ENCODE measurements at regions not wholly inside any gene's neighbourhood (a gene's known extent, or its start where the extent isn't known, plus 50 kb on each side); places are given as distances from the start of the nearest gene placed in this dataset.
A peak's percentile ranks its signal among the peaks of the same experiment; 100 is the strongest.
"Not testable (repeated sequence)": the region's sequence is repeated elsewhere in the genome, so short reads cannot be mapped to it uniquely, and the experiment has no call there.

- H3K4me3 ChIP-seq (ENCODE audit: low read length): no peak overlapping the region
- DNase-seq (no peak), ATAC-seq (no peak)
- no peaks in the 10 kb centered on the region for H3K9me3 ChIP-seq (ENCODE audit: control insufficient read depth, low read length)
- intact Hi-C loops (cut with DNase I): no loop called here
- WGBS: 62% methylated on average over 5 of the region's 5 CpGs
- H3K27ac ChIP-seq (ENCODE audit: low read length): no peak overlapping the region
- H3K27me3 ChIP-seq (ENCODE audit: control insufficient read depth, insufficient read depth): no peaks in the 10 kb centered on the region
- no peaks in the 10 kb centered on the region for H3K4me1 ChIP-seq (ENCODE audit: control insufficient read depth, insufficient read depth, low read length)
Measured at GRCh38 chr1:76725864-76726619, 141.2 kb upstream of the ST6GALNAC5 start.

GRCh38 chr1:76727520-76727919 is 139.8 kb upstream of the ST6GALNAC5 start:
- H3K4me1 ChIP-seq (ENCODE audit: control insufficient read depth, insufficient read depth, low read length): no peaks in the 10 kb centered on the region
- no peaks in the 10 kb centered on the region for H3K9me3 ChIP-seq (ENCODE audit: control insufficient read depth, low read length)
- ATAC-seq (no peak), DNase-seq (peak in 2 of 3 donors; percentile 13 to 25)
- intact Hi-C loops (cut with DNase I): no loop called here
- H3K27me3 ChIP-seq (ENCODE audit: control insufficient read depth, insufficient read depth): no peaks in the 10 kb centered on the region
- no peak overlapping the region for H3K4me3 ChIP-seq (ENCODE audit: low read length)
- H3K27ac ChIP-seq (ENCODE audit: low read length): no peak overlapping the region

DNA sequence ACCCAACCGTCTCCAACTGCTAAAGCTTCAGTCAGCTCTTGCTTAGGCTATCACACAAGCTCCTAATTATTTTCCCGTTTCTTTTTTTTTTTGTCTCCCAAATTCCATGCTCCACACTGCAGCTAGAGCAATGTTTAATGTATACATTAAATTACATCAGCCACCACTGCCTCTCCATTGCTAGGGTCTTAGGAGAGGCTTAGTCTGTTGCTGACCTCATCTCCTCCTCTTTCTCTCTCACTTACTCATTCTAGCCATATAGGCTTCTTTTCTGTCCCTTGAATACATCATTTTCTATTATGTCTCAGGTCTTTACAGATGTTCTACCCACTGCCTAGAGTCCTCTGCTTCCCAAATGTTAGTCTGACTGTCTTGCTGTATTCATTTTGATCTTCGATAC is 138.1 kb upstream of the ST6GALNAC5 start:
- 86% methylated on average over 3 of the region's 3 CpGs for WGBS
- intact Hi-C loops (cut with DNase I): no loop called here
- H3K27ac ChIP-seq (ENCODE audit: low read length): no peak overlapping the region
- no peak for DNase-seq
- H3K4me3 ChIP-seq (ENCODE audit: low read length): no peak overlapping the region
- no peaks in the 10 kb centered on the region for H3K4me1 ChIP-seq (ENCODE audit: control insufficient read depth, insufficient read depth, low read length)
- H3K27me3 ChIP-seq (ENCODE audit: control insufficient read depth, insufficient read depth): no peaks in the 10 kb centered on the region
- no peak for ATAC-seq
- no peaks in the 10 kb centered on the region for H3K9me3 ChIP-seq (ENCODE audit: control insufficient read depth, low read length)

DNA sequence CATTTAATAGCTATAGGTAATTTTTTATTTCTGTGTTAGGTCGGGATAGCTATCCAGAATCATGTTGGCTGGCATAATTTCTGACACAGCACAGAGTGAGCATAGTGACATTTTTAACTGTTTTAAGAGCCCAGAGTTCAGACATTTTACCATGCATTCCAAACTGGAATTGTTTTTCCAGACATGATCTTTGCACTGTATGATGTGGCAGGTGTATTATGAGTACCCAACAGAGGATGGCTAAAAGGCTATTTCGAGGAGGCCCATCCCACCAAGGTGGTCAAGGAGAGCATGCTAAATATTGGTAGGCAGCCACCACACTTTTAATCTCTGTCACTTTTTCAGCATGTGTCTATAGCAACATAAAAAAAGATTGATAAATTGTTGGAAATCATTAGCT is 137.3 kb upstream of the ST6GALNAC5 start:
- Histone ChIP-seq H3K27me3 (ENCODE audit: control insufficient read depth, insufficient read depth) (no peaks in the 10 kb centered on the region), H3K4me3 (ENCODE audit: low read length) (no peak overlapping the region), H3K4me1 (ENCODE audit: control insufficient read depth, insufficient read depth, low read length) (no peaks in the 10 kb centered on the region), H3K9me3 (ENCODE audit: control insufficient read depth, low read length) (no peaks in the 10 kb centered on the region), H3K27ac (ENCODE audit: low read length) (no peak overlapping the region)
- intact Hi-C loops (cut with DNase I): no loop called here
- 76% methylated on average over 2 of the region's 2 CpGs for WGBS
- ATAC-seq (no peak), DNase-seq (no peak)

GRCh38 chr1:76738355-76738754 is 128.9 kb upstream of the ST6GALNAC5 start:
- ATAC-seq; H3K27ac ChIP-seq (ENCODE audit: low read length); H3K4me3 ChIP-seq (ENCODE audit: low read length); H3K9me3 ChIP-seq (ENCODE audit: control insufficient read depth, low read length); H3K27me3 ChIP-seq (ENCODE audit: control insufficient read depth, insufficient read depth); intact Hi-C loops (cut with DNase I); DNase-seq; H3K4me1 ChIP-seq (ENCODE audit: control insufficient read depth, insufficient read depth, low read length): not testable (repeated sequence)
- 89% methylated on average over 1 of the region's 1 CpG for WGBS

- intact Hi-C loops (cut with DNase I); H3K4me1 ChIP-seq (ENCODE audit: control insufficient read depth, insufficient read depth, low read length); H3K4me3 ChIP-seq (ENCODE audit: low read length); ATAC-seq; H3K27me3 ChIP-seq (ENCODE audit: control insufficient read depth, insufficient read depth); DNase-seq; H3K9me3 ChIP-seq (ENCODE audit: control insufficient read depth, low read length); H3K27ac ChIP-seq (ENCODE audit: low read length): not testable (repeated sequence)
- 83% methylated on average over 8 of the region's 8 CpGs for WGBS
Measured at GRCh38 chr1:76740956-76741355, 126.3 kb upstream of the ST6GALNAC5 start.

- Histone ChIP-seq H3K4me1 (ENCODE audit: control insufficient read depth, insufficient read depth, low read length) (no peaks in the 10 kb centered on the region), H3K4me3 (ENCODE audit: low read length) (no peak overlapping the region), H3K9me3 (ENCODE audit: control insufficient read depth, low read length) (peaks cover 2% of the 10 kb centered on the region), H3K27ac (ENCODE audit: low read length) (no peak overlapping the region), H3K27me3 (ENCODE audit: control insufficient read depth, insufficient read depth) (no peaks in the 10 kb centered on the region)
- no peak for ATAC-seq
- no peak for DNase-seq
- intact Hi-C loops (cut with DNase I): no loop called here
- 90% methylated on average over 1 of the region's 1 CpG for WGBS
Measured at GRCh38 chr1:76744989-76745388, 122.3 kb upstream of the ST6GALNAC5 start.

DNA sequence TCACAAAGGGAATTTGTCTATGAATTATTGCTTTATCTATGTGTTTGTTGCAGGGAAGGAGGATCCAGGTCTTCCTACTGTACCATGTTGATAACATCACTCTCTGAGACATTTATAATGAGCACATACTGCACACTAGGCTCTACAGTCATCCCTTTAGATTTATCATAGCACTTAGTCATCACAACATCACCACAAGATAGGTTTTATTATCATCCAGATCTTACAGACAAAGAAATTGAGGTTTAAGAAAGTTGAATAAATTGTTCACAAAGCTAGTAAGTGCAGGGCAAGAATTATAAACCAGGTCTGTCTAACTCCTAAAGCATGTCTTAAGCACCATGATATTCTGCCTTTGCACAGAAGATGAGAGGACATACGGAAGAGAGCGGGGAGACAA is 121.1 kb upstream of the ST6GALNAC5 start:
- no peaks in the 10 kb centered on the region for H3K27me3 ChIP-seq (ENCODE audit: control insufficient read depth, insufficient read depth)
- no peak for DNase-seq
- 44% methylated on average over 2 of the region's 2 CpGs for WGBS
- intact Hi-C loops (cut with DNase I): no loop called here
- H3K4me1 ChIP-seq (ENCODE audit: control insufficient read depth, insufficient read depth, low read length): no peaks in the 10 kb centered on the region
- H3K4me3 ChIP-seq (ENCODE audit: low read length): no peak overlapping the region
- H3K9me3 ChIP-seq (ENCODE audit: control insufficient read depth, low read length): peaks cover 2% of the 10 kb centered on the region
- no peak overlapping the region for H3K27ac ChIP-seq (ENCODE audit: low read length)
- ATAC-seq: no peak

DNA sequence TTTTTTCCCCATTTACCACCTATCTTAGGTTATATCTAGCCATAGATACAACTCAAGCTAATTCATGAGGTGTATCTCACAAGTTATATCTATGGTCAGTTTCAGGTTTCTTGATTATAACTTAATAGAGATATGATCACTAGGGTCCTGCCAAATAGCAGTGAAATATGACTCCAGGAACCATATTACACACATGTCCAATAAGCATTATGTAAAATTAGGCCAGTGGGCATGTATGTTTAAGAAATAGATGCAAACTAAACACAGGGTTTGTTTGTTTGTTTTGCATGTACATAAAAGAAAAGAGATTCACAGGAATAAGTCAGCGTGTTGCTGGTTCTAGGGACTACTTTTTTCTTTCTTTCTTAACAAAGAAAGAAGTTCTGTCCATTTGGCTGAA is 112.5 kb upstream of the ST6GALNAC5 start:
- no peaks in the 10 kb centered on the region for H3K9me3 ChIP-seq (ENCODE audit: control insufficient read depth, low read length)
- intact Hi-C loops (cut with DNase I): no loop called here
- no peaks in the 10 kb centered on the region for H3K4me1 ChIP-seq (ENCODE audit: control insufficient read depth, insufficient read depth, low read length)
- no peak overlapping the region for H3K27ac ChIP-seq (ENCODE audit: low read length)
- no peak for DNase-seq
- WGBS: 93% methylated on average over 1 of the region's 1 CpG
- H3K27me3 ChIP-seq (ENCODE audit: control insufficient read depth, insufficient read depth): no peaks in the 10 kb centered on the region
- no peak for ATAC-seq
- H3K4me3 ChIP-seq (ENCODE audit: low read length): no peak overlapping the region

DNA sequence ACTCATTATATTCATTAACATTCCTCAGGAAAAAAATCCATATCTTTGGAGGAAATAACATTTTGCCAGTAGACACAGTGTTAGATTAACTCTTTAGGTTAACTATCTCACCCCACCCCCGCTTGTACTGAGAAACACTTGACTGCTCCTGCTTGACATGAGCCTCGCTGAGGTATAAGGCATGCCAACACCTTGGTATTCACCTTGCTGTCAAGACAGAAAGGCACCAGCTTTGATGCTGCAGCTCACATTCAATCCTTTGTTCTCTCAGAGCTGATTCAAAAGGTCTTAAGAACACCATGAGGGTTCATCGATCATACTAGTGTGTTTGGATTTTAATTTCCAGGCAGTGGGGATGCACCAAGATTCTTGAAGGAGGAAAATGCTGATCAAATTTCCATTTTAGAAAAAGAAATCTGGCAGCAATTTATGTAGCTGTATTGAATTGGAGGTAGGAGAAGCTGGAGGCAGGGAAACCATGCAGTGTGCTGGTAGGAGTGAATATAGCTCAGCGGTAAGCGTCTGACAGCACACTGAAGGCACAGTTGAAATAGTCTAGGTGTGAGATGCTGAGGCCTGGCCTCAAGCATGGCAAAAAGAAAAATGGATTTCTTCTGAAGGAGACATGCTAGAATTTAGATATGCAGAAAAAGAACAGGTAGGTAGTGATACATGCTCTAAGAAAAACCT is 108.0 kb upstream of the ST6GALNAC5 start:
- intact Hi-C loops (cut with DNase I): no loop called here
- WGBS: 94% methylated on average over 5 of the region's 5 CpGs

GRCh38 chr1:76759950-76760349 is 107.3 kb upstream of the ST6GALNAC5 start:
- 48% methylated on average over 4 of the region's 4 CpGs for WGBS
- DNase-seq (peak; percentile 27 to 42 (median 40)), ATAC-seq (no peak)
- H3K27me3 ChIP-seq (ENCODE audit: control insufficient read depth, insufficient read depth): no peaks in the 10 kb centered on the region
- no peak overlapping the region for H3K4me3 ChIP-seq (ENCODE audit: low read length)
- intact Hi-C loops (cut with DNase I): no loop called here
- no peak overlapping the region for H3K27ac ChIP-seq (ENCODE audit: low read length)
- H3K4me1 ChIP-seq (ENCODE audit: control insufficient read depth, insufficient read depth, low read length): no peaks in the 10 kb centered on the region
- no peaks in the 10 kb centered on the region for H3K9me3 ChIP-seq (ENCODE audit: control insufficient read depth, low read length)

More for the DNA sequence above, 108.0 kb upstream of the ST6GALNAC5 start:
- Histone ChIP-seq H3K4me3 (ENCODE audit: low read length) (no peak overlapping the region), H3K27me3 (ENCODE audit: control insufficient read depth, insufficient read depth) (no peaks in the 10 kb centered on the region), H3K4me1 (ENCODE audit: control insufficient read depth, insufficient read depth, low read length) (no peaks in the 10 kb centered on the region), H3K9me3 (ENCODE audit: control insufficient read depth, low read length) (no peaks in the 10 kb centered on the region), H3K27ac (ENCODE audit: low read length) (no peak overlapping the region)
- no peak for DNase-seq
- no peak for ATAC-seq
